ENCODE measurements at regions not wholly inside any gene's neighbourhood (a gene's known extent, or its start where the extent isn't known, plus 50 kb on each side); places are given as distances from the start of the nearest gene placed in this dataset.
"Not testable (repeated sequence)": the region's sequence is repeated elsewhere in the genome, so short reads cannot be mapped to it uniquely, and the experiment has no call there.

- DNase-seq (ENCODE audit: low read depth, low spot score) = no peak
Observed at GRCh38 chr6:150735341-150735851, 130.1 kb upstream of the MTHFD1L start.

- DNase-seq (ENCODE audit: low read depth, low spot score) = no peak
Observed at GRCh38 chr6:150738092-150738629, 127.3 kb upstream of the MTHFD1L start.

GRCh38 chr6:150739711-150740349 lies 125.7 kb upstream of the MTHFD1L start:
- peak; percentile 61 for DNase-seq (ENCODE audit: low read depth, low spot score)

- DNase-seq (ENCODE audit: low read depth, low spot score) = no peak
Observed at GRCh38 chr6:150740453-150740852, 125.0 kb upstream of the MTHFD1L start.

- no peak for DNase-seq (ENCODE audit: low read depth, low spot score)
Observed at GRCh38 chr6:150741633-150742200, 123.8 kb upstream of the MTHFD1L start.

- no peak for DNase-seq (ENCODE audit: low read depth, low spot score)
Observed at GRCh38 chr6:150744522-150745260, 120.8 kb upstream of the MTHFD1L start.

GRCh38 chr6:150745896-150746295 lies 119.6 kb upstream of the MTHFD1L start:
- DNase-seq (ENCODE audit: low read depth, low spot score) = no peak

- DNase-seq (ENCODE audit: low read depth, low spot score) = no peak
Observed at GRCh38 chr6:150747155-150747554, 118.3 kb upstream of the MTHFD1L start.

- no peak for DNase-seq (ENCODE audit: low read depth, low spot score)
Observed at GRCh38 chr6:150749091-150749670, 116.3 kb upstream of the MTHFD1L start.

GRCh38 chr6:150751296-150751695 lies 114.2 kb upstream of the MTHFD1L start:
- no peak for DNase-seq (ENCODE audit: low read depth, low spot score)

GRCh38 chr6:150752409-150752808 lies 113.1 kb upstream of the MTHFD1L start:
- no peak for DNase-seq (ENCODE audit: low read depth, low spot score)

- DNase-seq (ENCODE audit: low read depth, low spot score) = peak; percentile 72
Observed at GRCh38 chr6:150753371-150754064, 112.0 kb upstream of the MTHFD1L start.

- no peak for DNase-seq (ENCODE audit: low read depth, low spot score)
Observed at GRCh38 chr6:150755042-150755441, 110.5 kb upstream of the MTHFD1L start.

- no peak for DNase-seq (ENCODE audit: low read depth, low spot score)
Observed at GRCh38 chr6:150755524-150755923, 110.0 kb upstream of the MTHFD1L start.

GRCh38 chr6:150756173-150756572 lies 109.3 kb upstream of the MTHFD1L start:
- no peak for DNase-seq (ENCODE audit: low read depth, low spot score)

- DNase-seq (ENCODE audit: low read depth, low spot score) = not testable (repeated sequence)
Observed at GRCh38 chr6:150757807-150758206, 107.7 kb upstream of the MTHFD1L start.

- no peak for DNase-seq (ENCODE audit: low read depth, low spot score)
Observed at GRCh38 chr6:150759483-150759882, 106.0 kb upstream of the MTHFD1L start.

GRCh38 chr6:150761771-150762170 lies 103.7 kb upstream of the MTHFD1L start:
- DNase-seq (ENCODE audit: low read depth, low spot score) = no peak

GRCh38 chr6:150764334-150765066 lies 101.0 kb upstream of the MTHFD1L start:
- DNase-seq (ENCODE audit: low read depth, low spot score) = no peak

GRCh38 chr6:150765067-150765764 lies 100.3 kb upstream of the MTHFD1L start:
- DNase-seq (ENCODE audit: low read depth, low spot score) = no peak
